WTC11 (cell line): ENCODE measurements at regions not wholly inside any gene's neighbourhood (a gene's known extent, or its start where the extent isn't known, plus 50 kb on each side); places are given as distances from the start of the nearest gene placed in this dataset.
"Not testable (repeated sequence)": the region's sequence is repeated elsewhere in the genome, so short reads cannot be mapped to it uniquely, and the experiment has no call there.

ENCODE experiments used
- ATAC-seq: fragments of 200-7000 bp; cut with Tn5 transposase; 2 replicates; pipeline ENCODE4 v1.10.0; 2021; ENCODE audit warnings: mild to moderate bottlenecking, moderate library complexity
- CTCF ChIA-PET: fragments of 300-600 bp; sonication (Branson Sonifier 250); formaldehyde crosslinking; loops from one replicate; lab custom pipeline; 2021; ENCODE audit warnings: antibody characterized with exemption; lab: Charles Lee
- POLR2A ChIA-PET: fragments of 350-600 bp; sonication (Branson Sonifier 250); formaldehyde crosslinking; loops from one replicate; lab custom pipeline; 2021; ENCODE audit warnings: antibody characterized with exemption; lab: Charles Lee
- DNase-seq: peaks from one replicate; pipeline ENCODE4 v3.0.0; 2021; ENCODE audit warnings: low spot score
- H3K27ac Mint-ChIP-seq: 2 replicates; pipeline ENCODE4 v1.8.0; 2021; ENCODE audit warnings: mixed read lengths
- H3K27me3 Mint-ChIP-seq: 2 replicates; pipeline ENCODE4 v1.8.0; 2021; ENCODE audit warnings: low read depth, mild to moderate bottlenecking, moderate library complexity, mixed read lengths
- H3K36me3 Mint-ChIP-seq: 2 replicates; pipeline ENCODE4 v1.8.0; 2021; ENCODE audit warnings: mixed read lengths
- H3K4me1 Mint-ChIP-seq: 2 replicates; pipeline ENCODE4 v1.8.0; 2022; ENCODE audit warnings: mixed read lengths
- H3K4me3 Mint-ChIP-seq: 2 replicates; pipeline ENCODE4 v1.8.0; 2021; ENCODE audit warnings: mild to moderate bottlenecking, moderate library complexity, mixed read lengths
- H3K9me3 Mint-ChIP-seq: 2 replicates; pipeline ENCODE4 v1.8.0; 2021; ENCODE audit warnings: mixed read lengths
- AR ChIP-seq: fragments of 250-450 bp; sonication (Bioruptor Pico); IDR thresholded peaks from 2 replicates; pipeline ENCODE4 v1.9.0; 2021; ENCODE audit warnings: mild to moderate bottlenecking
- ATF1 ChIP-seq: sonication (generic); formaldehyde crosslinking; IDR thresholded peaks from 2 replicates; pipeline ENCODE4 v1.8.1; 2023; ENCODE audit warnings: mild to moderate bottlenecking, moderate library complexity, missing genetic modification reagents
- EMX1 ChIP-seq: fragments of 250-450 bp; sonication (Bioruptor Pico); IDR thresholded peaks from 2 replicates; pipeline ENCODE4 v1.8.0; 2021; ENCODE audit warnings: mild to moderate bottlenecking
- FOXP1 ChIP-seq: sonication (generic); formaldehyde crosslinking; IDR thresholded peaks from 2 replicates; pipeline ENCODE4 v1.8.0; 2022; ENCODE audit warnings: missing genetic modification reagents, mild to moderate bottlenecking, moderate library complexity, borderline replicate concordance
- HMGXB4 ChIP-seq: sonication (generic); formaldehyde crosslinking; IDR thresholded peaks from 2 replicates; pipeline ENCODE4 v1.8.1; 2023; ENCODE audit warnings: mild to moderate bottlenecking, moderate library complexity, missing genetic modification reagents
- JUN ChIP-seq: sonication (generic); formaldehyde crosslinking; IDR thresholded peaks from 2 replicates; pipeline ENCODE4 v1.8.0; 2023; ENCODE audit warnings: mild to moderate bottlenecking, missing genetic modification reagents
- MYBL2 ChIP-seq: sonication (generic); formaldehyde crosslinking; IDR thresholded peaks from 2 replicates; pipeline ENCODE4 v1.8.1; 2023; ENCODE audit warnings: mild to moderate bottlenecking, moderate library complexity, missing genetic modification reagents
- SMAD3 ChIP-seq: sonication (generic); formaldehyde crosslinking; IDR thresholded peaks from 2 replicates; pipeline ENCODE4 v1.8.0; 2022; ENCODE audit warnings: missing genetic modification reagents, mild to moderate bottlenecking, borderline replicate concordance
- SMAD4 ChIP-seq: sonication (generic); formaldehyde crosslinking; IDR thresholded peaks from 2 replicates; pipeline ENCODE4 v1.8.0; 2022; ENCODE audit warnings: mild to moderate bottlenecking, missing genetic modification reagents
- TCF7 ChIP-seq: sonication (generic); formaldehyde crosslinking; IDR thresholded peaks from 2 replicates; pipeline ENCODE4 v1.8.0; 2022; ENCODE audit warnings: mild to moderate bottlenecking, low read depth, missing genetic modification reagents, moderate library complexity
- TEAD4 ChIP-seq: sonication (generic); formaldehyde crosslinking; IDR thresholded peaks from 2 replicates; pipeline ENCODE4 v1.8.0; 2022; ENCODE audit warnings: mild to moderate bottlenecking, missing genetic modification reagents
- ZBTB21 ChIP-seq: sonication (generic); formaldehyde crosslinking; IDR thresholded peaks from 2 replicates; pipeline ENCODE4 v1.8.1; 2023; ENCODE audit warnings: mild to moderate bottlenecking, missing genetic modification reagents, borderline replicate concordance
- ZNF138 ChIP-seq: sonication (generic); formaldehyde crosslinking; conservative IDR thresholded peaks from 2 replicates; pipeline ENCODE4 v1.8.1; 2022; ENCODE audit warnings: mild to moderate bottlenecking, moderate library complexity, missing genetic modification reagents
- ZNF232 ChIP-seq: sonication (generic); formaldehyde crosslinking; IDR thresholded peaks from 2 replicates; pipeline ENCODE4 v1.8.0; 2022; ENCODE audit warnings: mild to moderate bottlenecking, missing genetic modification reagents
- ZNF416 ChIP-seq: fragments of 250-450 bp; sonication (Bioruptor Pico); IDR thresholded peaks from 2 replicates; pipeline ENCODE4 v1.9.0; 2021; ENCODE audit warnings: mild to moderate bottlenecking, inconsistent platforms
- ZNF512 ChIP-seq: sonication (generic); formaldehyde crosslinking; IDR thresholded peaks from 2 replicates; pipeline ENCODE4 v1.8.1; 2022; ENCODE audit warnings: missing genetic modification reagents, borderline replicate concordance
- ZSCAN18 ChIP-seq: fragments of 250-450 bp; sonication (Bioruptor Pico); IDR thresholded peaks from 2 replicates; pipeline ENCODE4 v2.1.2; 2022; ENCODE audit warnings: mild to moderate bottlenecking, moderate library complexity
- TF ChIP-seq, protein P1 (sequence below): fragments of 200-600 bp; IDR thresholded peaks from 2 replicates; pipeline ENCODE4 v1.8.0; 2022; ENCODE audit warnings: antibody characterized with exemption

- ATAC-seq, result no peak
- Mint-ChIP-seq H3K4me1 (no peaks in the 10 kb centered on the region), H3K36me3 (peaks cover 62% of the 10 kb centered on the region), H3K27me3 (peaks cover 36% of the 10 kb centered on the region), H3K27ac (no peak overlapping the region), H3K4me3 (no peak overlapping the region), H3K9me3 (peaks cover 69% of the 10 kb centered on the region)
- no peak for TF ChIP-seq TEAD4 (CRISPR knock-in tag)
- TF ChIP-seq HMGXB4, result no peak
- TF ChIP-seq ZSCAN18 (CRISPR knock-in tag), result no peak
- TF ChIP-seq SMAD4, result no peak
- TF ChIP-seq ZBTB21 (CRISPR knock-in tag), result no peak
- POLR2A ChIA-PET, result no interaction called here
- no peak for DNase-seq
- CTCF ChIA-PET, result no interaction called here
Measured at GRCh38 chr14:18656627-18657026, 55.7 kb downstream of the OR11H12 start.

DNA sequence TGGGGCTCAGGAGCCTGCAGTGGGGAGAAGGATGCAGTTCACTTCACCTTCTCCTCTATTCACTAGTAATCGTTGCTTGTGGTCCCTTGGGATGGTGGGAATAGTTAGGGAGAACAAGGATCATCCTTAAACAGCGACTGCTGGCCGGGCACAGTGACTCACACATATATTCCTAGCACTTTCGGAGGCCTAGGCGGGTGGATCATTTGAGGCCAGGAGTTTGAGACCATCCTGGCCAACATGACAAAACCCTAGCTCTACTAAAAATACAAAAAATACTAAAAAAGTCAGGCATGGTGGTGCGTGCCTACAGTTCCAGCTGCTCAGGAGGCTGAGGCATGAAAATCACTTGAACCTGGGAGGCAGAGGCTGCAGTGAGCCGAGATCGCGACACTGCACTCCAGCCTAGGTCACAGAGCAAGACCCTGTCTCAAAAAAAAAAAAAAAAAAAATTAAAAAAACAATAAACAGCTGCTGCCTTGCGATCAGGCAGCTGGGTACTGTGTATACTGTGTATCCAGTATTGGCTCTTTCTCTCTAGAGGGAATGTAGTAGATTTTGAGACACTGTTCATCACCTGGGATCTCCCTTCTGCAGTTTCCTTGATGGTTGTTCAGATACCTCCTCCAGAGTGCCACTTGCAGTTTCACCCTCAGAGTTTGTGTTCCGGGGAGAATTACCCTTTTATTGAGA lies 59.1 kb downstream of the OR11H12 start:
- peaks cover 91% of the 10 kb centered on the region for H3K9me3 Mint-ChIP-seq
- ATAC-seq, CTCF ChIA-PET: not testable (repeated sequence)

DNA sequence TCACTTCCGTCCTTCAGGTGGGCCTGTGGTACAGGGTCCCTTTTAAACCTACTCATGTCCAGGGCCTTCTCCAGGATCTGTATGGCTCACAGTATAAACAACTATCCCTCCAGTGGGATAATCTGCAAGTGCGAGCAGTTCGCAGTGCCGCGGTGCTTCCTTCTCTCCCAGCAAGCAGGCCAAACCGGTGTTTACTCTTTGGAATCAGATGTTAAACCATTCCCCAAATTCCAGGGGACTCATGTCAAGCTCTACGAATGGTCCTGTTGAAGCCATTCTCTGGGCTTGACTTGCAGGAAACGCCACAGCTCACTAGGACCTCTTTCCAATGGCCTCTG lies 59.6 kb downstream of the OR11H12 start:
- ChIA-PET CTCF (no interaction called here), POLR2A (no interaction called here)
- no peak overlapping the region for H3K4me3 Mint-ChIP-seq
- no peaks in the 10 kb centered on the region for H3K4me1 Mint-ChIP-seq
- ATAC-seq (no peak), DNase-seq (no peak)
- H3K36me3 Mint-ChIP-seq, result peaks cover 89% of the 10 kb centered on the region
- peaks cover 51% of the 10 kb centered on the region for H3K27me3 Mint-ChIP-seq
- H3K9me3 Mint-ChIP-seq, result peaks cover 91% of the 10 kb centered on the region
- H3K27ac Mint-ChIP-seq, result no peak overlapping the region
- no peak for TF ChIP-seq SMAD3 (CRISPR knock-in tag)
- TF ChIP-seq ZNF416 (CRISPR knock-in tag), result no peak
- TF ChIP-seq EMX1 (CRISPR knock-in tag), result no peak
- TF ChIP-seq TCF7 (CRISPR knock-in tag), result no peak
- TF ChIP-seq MYBL2, result no peak
- TF ChIP-seq ATF1 (CRISPR knock-in tag), result no peak
- TF ChIP-seq ZNF138 (CRISPR knock-in tag), result no peak
- no peak for TF ChIP-seq ZNF512
- TF ChIP-seq ZSCAN18 (CRISPR knock-in tag), result no peak
- TF ChIP-seq, protein P1, sequence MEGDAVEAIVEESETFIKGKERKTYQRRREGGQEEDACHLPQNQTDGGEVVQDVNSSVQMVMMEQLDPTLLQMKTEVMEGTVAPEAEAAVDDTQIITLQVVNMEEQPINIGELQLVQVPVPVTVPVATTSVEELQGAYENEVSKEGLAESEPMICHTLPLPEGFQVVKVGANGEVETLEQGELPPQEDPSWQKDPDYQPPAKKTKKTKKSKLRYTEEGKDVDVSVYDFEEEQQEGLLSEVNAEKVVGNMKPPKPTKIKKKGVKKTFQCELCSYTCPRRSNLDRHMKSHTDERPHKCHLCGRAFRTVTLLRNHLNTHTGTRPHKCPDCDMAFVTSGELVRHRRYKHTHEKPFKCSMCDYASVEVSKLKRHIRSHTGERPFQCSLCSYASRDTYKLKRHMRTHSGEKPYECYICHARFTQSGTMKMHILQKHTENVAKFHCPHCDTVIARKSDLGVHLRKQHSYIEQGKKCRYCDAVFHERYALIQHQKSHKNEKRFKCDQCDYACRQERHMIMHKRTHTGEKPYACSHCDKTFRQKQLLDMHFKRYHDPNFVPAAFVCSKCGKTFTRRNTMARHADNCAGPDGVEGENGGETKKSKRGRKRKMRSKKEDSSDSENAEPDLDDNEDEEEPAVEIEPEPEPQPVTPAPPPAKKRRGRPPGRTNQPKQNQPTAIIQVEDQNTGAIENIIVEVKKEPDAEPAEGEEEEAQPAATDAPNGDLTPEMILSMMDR, result no peak
- no peak for TF ChIP-seq AR (CRISPR knock-in tag)
- no peak for TF ChIP-seq ZNF232 (CRISPR knock-in tag)
- TF ChIP-seq FOXP1 (CRISPR knock-in tag), result no peak
- TF ChIP-seq JUN (CRISPR knock-in tag), result no peak
- no peak for TF ChIP-seq ZBTB21 (CRISPR knock-in tag)

More for the DNA sequence above, 59.1 kb downstream of the OR11H12 start:
- H3K4me3 Mint-ChIP-seq, H3K27ac Mint-ChIP-seq, DNase-seq, POLR2A ChIA-PET, H3K4me1 Mint-ChIP-seq: not testable (repeated sequence)
- Mint-ChIP-seq H3K36me3 (peaks cover 88% of the 10 kb centered on the region), H3K27me3 (peaks cover 48% of the 10 kb centered on the region)
